ENCODE measurements at regions not wholly inside any gene's neighbourhood (a gene's known extent, or its start where the extent isn't known, plus 50 kb on each side); places are given as distances from the start of the nearest gene placed in this dataset.
"Not testable (repeated sequence)": the region's sequence is repeated elsewhere in the genome, so short reads cannot be mapped to it uniquely, and the experiment has no call there.

GRCh38 chr12:73228828-73229227 lies 956.7 kb downstream of the TRHDE start:
- POLR2A ChIA-PET; CTCF ChIA-PET; H3K27me3 Mint-ChIP-seq (ENCODE audit: low read depth): not testable (repeated sequence)

DNA sequence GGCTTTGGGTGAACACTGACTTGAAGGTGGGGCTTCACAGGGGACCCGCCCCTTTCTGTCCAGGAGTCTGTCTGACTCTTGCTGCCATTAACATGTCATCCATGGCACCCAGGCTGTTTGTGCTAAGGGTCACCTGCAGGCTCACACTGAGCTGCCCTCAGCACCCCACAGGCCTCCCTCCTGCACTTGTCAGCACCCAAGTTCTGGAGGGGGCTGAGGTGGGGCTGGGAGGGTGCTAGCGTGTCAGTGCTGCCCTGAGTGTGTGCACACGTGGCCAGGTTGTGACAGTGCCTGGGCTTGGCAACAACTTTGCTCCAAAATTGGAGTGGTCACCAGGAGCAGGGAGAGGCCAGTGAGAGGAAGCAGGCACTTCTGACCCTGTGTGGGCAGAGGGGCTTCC lies 963.2 kb downstream of the TRHDE start:
- no peaks in the 10 kb centered on the region for H3K36me3 Mint-ChIP-seq (ENCODE audit: low read depth)
- no peak for DNase-seq
- no peak for ATAC-seq
- no peaks in the 10 kb centered on the region for H3K27me3 Mint-ChIP-seq (ENCODE audit: low read depth)
- no peaks in the 10 kb centered on the region for H3K4me1 Mint-ChIP-seq (ENCODE audit: low read depth)
- peaks cover 23% of the 10 kb centered on the region for H3K9me3 Mint-ChIP-seq (ENCODE audit: insufficient read depth)
- ChIA-PET POLR2A (no interaction called here), CTCF (no interaction called here)
- no peak overlapping the region for H3K4me3 Mint-ChIP-seq
- no peak overlapping the region for H3K27ac Mint-ChIP-seq

More at GRCh38 chr12:73228828-73229227, 956.7 kb downstream of the TRHDE start:
- not testable (repeated sequence) for H3K9me3 Mint-ChIP-seq (ENCODE audit: insufficient read depth); DNase-seq; ATAC-seq; H3K4me1 Mint-ChIP-seq (ENCODE audit: low read depth); H3K4me3 Mint-ChIP-seq; H3K36me3 Mint-ChIP-seq (ENCODE audit: low read depth); H3K27ac Mint-ChIP-seq

- no peak overlapping the region for H3K27ac Mint-ChIP-seq
- H3K4me1 Mint-ChIP-seq (ENCODE audit: low read depth) = no peaks in the 10 kb centered on the region
- DNase-seq (no peak), ATAC-seq (no peak)
- POLR2A ChIA-PET = no interaction called here
- peaks cover 17% of the 10 kb centered on the region for H3K9me3 Mint-ChIP-seq (ENCODE audit: insufficient read depth)
- CTCF ChIA-PET = no interaction called here
- H3K36me3 Mint-ChIP-seq (ENCODE audit: low read depth) = no peaks in the 10 kb centered on the region
- H3K4me3 Mint-ChIP-seq = no peak overlapping the region
- H3K27me3 Mint-ChIP-seq (ENCODE audit: low read depth) = no peaks in the 10 kb centered on the region
Observed at GRCh38 chr12:73240110-73240509, 967.9 kb downstream of the TRHDE start.

DNA sequence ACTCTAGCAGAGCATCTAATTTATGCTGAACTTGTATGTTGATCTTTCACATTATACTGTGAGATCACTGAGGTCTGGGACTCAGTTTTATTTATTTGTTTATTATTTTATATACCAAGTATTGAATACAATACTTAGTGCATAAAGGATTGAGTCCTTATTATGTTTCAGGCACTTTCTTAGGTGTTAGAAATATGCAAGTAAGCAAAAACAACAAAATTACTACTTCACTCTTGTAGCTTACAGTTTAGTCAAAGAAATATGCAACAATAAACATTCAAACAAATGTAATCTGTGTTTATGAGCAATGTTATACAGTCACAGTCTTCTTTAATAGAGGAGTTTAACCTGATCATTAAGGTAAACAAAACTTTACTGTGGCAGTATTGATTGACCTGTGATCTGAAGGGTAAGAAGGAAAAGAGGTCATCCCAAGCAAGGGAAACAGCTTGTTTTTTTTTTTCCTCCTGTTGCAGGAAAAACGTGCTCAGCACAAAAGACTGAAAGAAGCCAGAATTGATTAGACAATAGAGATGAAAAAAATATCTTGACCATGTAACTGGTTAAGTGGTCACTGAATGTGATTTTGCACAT lies 990.7 kb downstream of the TRHDE start:
- Mint-ChIP-seq H3K27me3 (ENCODE audit: low read depth) (no peaks in the 10 kb centered on the region), H3K36me3 (ENCODE audit: low read depth) (no peaks in the 10 kb centered on the region), H3K9me3 (ENCODE audit: insufficient read depth) (peaks cover 10% of the 10 kb centered on the region), H3K4me3 (no peak overlapping the region), H3K4me1 (ENCODE audit: low read depth) (no peaks in the 10 kb centered on the region), H3K27ac (no peak overlapping the region)
- DNase-seq (no peak), ATAC-seq (no peak)
- ChIA-PET POLR2A (no interaction called here), CTCF (no interaction called here)

DNA sequence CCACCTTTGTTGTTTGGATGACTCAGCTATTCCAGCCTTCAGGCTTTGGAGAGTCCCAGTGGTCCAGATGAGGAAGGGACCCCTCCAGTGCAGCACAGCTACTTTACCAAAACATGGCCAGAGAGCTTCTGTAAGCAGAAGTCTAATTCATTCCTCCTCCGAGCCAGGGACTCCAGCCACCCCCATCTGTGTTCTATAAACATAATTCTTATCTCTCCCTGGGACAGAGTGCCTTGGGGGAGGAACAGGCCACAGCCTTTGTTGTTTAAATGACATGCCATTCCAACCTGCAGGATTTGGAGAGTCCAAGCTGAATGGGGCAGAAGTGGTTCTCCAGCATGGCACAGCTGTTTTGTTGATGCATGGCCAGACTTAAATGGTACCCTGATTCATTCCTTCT lies 994.0 kb downstream of the TRHDE start:
- DNase-seq = no peak
- Mint-ChIP-seq H3K27ac (no peak overlapping the region), H3K4me1 (ENCODE audit: low read depth) (no peaks in the 10 kb centered on the region), H3K36me3 (ENCODE audit: low read depth) (no peaks in the 10 kb centered on the region), H3K27me3 (ENCODE audit: low read depth) (no peaks in the 10 kb centered on the region), H3K4me3 (no peak overlapping the region), H3K9me3 (ENCODE audit: insufficient read depth) (peaks cover 11% of the 10 kb centered on the region)
- no peak for ATAC-seq
- ChIA-PET CTCF (no interaction called here), POLR2A (no interaction called here)

DNA sequence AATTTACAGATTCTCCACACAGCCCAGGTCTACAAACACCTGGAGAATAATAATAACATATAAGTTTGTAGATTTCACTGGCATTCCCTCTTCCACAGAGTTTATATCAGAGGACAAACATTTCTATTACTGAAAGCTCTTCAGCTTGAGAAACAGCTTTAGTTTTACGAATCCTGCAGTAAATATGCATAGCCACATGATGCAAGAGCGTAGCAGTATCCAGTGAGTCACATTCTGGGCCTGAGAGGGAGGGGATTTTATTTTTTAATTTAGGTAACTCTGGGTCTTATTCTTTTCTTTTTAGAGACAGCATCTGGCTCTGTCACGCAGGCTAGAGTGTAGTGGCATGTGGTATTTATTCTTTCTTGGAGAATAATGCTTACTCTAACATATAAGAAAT lies 1002.8 kb downstream of the TRHDE start:
- no peaks in the 10 kb centered on the region for H3K36me3 Mint-ChIP-seq (ENCODE audit: low read depth)
- H3K27me3 Mint-ChIP-seq (ENCODE audit: low read depth) = no peaks in the 10 kb centered on the region
- POLR2A ChIA-PET = no interaction called here
- CTCF ChIA-PET = no interaction called here
- DNase-seq (no peak), ATAC-seq (no peak)
- peaks cover 10% of the 10 kb centered on the region for H3K9me3 Mint-ChIP-seq (ENCODE audit: insufficient read depth)
- H3K27ac Mint-ChIP-seq = no peak overlapping the region
- H3K4me1 Mint-ChIP-seq (ENCODE audit: low read depth) = no peaks in the 10 kb centered on the region
- no peak overlapping the region for H3K4me3 Mint-ChIP-seq

GRCh38 chr12:73277971-73278370 lies 1005.8 kb downstream of the TRHDE start:
- DNase-seq (no peak), ATAC-seq (no peak)
- Mint-ChIP-seq H3K9me3 (ENCODE audit: insufficient read depth) (peaks cover 4% of the 10 kb centered on the region), H3K36me3 (ENCODE audit: low read depth) (no peaks in the 10 kb centered on the region), H3K4me3 (no peak overlapping the region), H3K27me3 (ENCODE audit: low read depth) (no peaks in the 10 kb centered on the region), H3K4me1 (ENCODE audit: low read depth) (no peaks in the 10 kb centered on the region), H3K27ac (no peak overlapping the region)
- CTCF ChIA-PET = no interaction called here
- POLR2A ChIA-PET = no interaction called here

- POLR2A ChIA-PET = no interaction called here
- CTCF ChIA-PET = no interaction called here
- no peak overlapping the region for H3K4me3 Mint-ChIP-seq
- no peak for DNase-seq
- H3K9me3 Mint-ChIP-seq (ENCODE audit: insufficient read depth) = peaks cover 3% of the 10 kb centered on the region
- no peaks in the 10 kb centered on the region for H3K4me1 Mint-ChIP-seq (ENCODE audit: low read depth)
- no peak overlapping the region for H3K27ac Mint-ChIP-seq
- no peaks in the 10 kb centered on the region for H3K36me3 Mint-ChIP-seq (ENCODE audit: low read depth)
- no peaks in the 10 kb centered on the region for H3K27me3 Mint-ChIP-seq (ENCODE audit: low read depth)
- ATAC-seq = no peak
Observed at GRCh38 chr12:73301530-73301929, 1029.4 kb downstream of the TRHDE start.

DNA sequence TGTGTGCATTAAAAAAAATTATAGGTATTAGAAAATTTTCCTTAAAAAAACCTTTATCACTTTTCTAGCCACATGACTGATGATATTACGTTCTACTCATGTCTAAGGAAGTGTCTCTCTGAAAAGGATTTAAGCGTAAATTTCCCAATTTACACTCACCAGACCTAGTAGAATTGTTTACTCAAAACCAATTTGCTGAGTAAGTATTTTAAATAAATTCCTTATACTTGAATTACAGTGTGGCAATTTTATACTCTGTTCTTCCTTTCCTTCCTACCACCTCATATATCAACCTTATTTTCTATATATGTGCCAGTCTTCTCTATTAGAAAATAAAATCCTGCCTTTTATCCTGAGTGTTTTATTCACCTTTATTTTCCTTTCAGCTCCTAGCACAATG lies 1035.1 kb downstream of the TRHDE start:
- no peak overlapping the region for H3K27ac Mint-ChIP-seq
- no peaks in the 10 kb centered on the region for H3K4me1 Mint-ChIP-seq (ENCODE audit: low read depth)
- H3K27me3 Mint-ChIP-seq (ENCODE audit: low read depth) = no peaks in the 10 kb centered on the region
- DNase-seq (no peak), ATAC-seq (no peak)
- POLR2A ChIA-PET = no interaction called here
- H3K4me3 Mint-ChIP-seq = no peak overlapping the region
- CTCF ChIA-PET = no interaction called here
- peaks cover 15% of the 10 kb centered on the region for H3K9me3 Mint-ChIP-seq (ENCODE audit: insufficient read depth)
- no peaks in the 10 kb centered on the region for H3K36me3 Mint-ChIP-seq (ENCODE audit: low read depth)

GRCh38 chr12:73308079-73308478 lies 1035.9 kb downstream of the TRHDE start:
- Mint-ChIP-seq H3K9me3 (ENCODE audit: insufficient read depth) (peaks cover 22% of the 10 kb centered on the region), H3K27me3 (ENCODE audit: low read depth) (no peaks in the 10 kb centered on the region), H3K27ac (no peak overlapping the region), H3K4me1 (ENCODE audit: low read depth) (no peaks in the 10 kb centered on the region), H3K4me3 (no peak overlapping the region), H3K36me3 (ENCODE audit: low read depth) (no peaks in the 10 kb centered on the region)
- ATAC-seq (no peak), DNase-seq (no peak)
- ChIA-PET POLR2A (no interaction called here), CTCF (no interaction called here)

DNA sequence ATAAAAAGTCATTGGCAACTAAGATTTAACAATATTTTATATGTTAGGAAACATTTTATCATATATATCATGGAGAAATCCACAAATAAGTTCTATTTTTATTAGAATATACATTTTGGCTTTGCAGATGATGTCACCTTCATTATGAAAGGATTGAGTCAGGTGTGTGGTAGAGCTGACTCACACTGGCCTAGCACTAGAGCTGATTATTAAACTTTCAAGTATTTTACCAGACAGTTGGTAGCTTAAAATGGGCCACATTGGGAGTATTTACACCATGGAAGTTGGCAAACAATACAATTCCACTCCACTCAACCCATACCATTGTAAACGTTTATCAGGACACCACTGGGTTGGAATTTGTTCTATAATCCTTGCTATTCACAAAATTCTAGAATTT lies 1036.6 kb downstream of the TRHDE start:
- CTCF ChIA-PET = no interaction called here
- Mint-ChIP-seq H3K4me1 (ENCODE audit: low read depth) (no peaks in the 10 kb centered on the region), H3K27me3 (ENCODE audit: low read depth) (no peaks in the 10 kb centered on the region), H3K36me3 (ENCODE audit: low read depth) (no peaks in the 10 kb centered on the region), H3K9me3 (ENCODE audit: insufficient read depth) (peaks cover 25% of the 10 kb centered on the region), H3K4me3 (no peak overlapping the region), H3K27ac (no peak overlapping the region)
- POLR2A ChIA-PET = no interaction called here
- DNase-seq = no peak
- ATAC-seq = no peak

DNA sequence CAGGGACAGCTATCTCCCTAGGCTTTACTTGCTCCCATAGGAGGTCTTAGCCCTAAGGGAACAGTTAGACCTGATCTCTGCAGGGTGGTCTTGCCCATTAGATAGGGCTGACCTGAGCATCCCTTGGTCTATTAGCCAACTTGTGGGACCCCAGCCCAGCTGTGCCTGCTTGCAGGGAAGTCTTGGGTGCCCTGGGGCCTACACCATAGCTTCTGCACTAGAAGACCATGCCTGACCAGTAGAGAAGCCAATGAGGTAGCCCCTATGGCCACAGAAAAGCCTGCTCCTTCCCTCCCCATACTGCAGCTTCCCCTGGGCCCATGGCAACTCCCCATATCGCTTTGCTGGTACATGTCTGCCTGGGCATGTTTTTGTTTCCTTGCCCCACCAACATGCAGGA lies 1049.1 kb downstream of the TRHDE start:
- Mint-ChIP-seq H3K4me1 (ENCODE audit: low read depth) (no peaks in the 10 kb centered on the region), H3K4me3 (no peak overlapping the region), H3K36me3 (ENCODE audit: low read depth) (no peaks in the 10 kb centered on the region), H3K27me3 (ENCODE audit: low read depth) (no peaks in the 10 kb centered on the region), H3K27ac (no peak overlapping the region), H3K9me3 (ENCODE audit: insufficient read depth) (peaks cover 4% of the 10 kb centered on the region)
- DNase-seq (no peak), ATAC-seq (no peak)
- ChIA-PET POLR2A (no interaction called here), CTCF (no interaction called here)

GRCh38 chr12:73321776-73322175 lies 1049.6 kb downstream of the TRHDE start:
- Mint-ChIP-seq H3K4me3 (no peak overlapping the region), H3K27ac (no peak overlapping the region), H3K4me1 (ENCODE audit: low read depth) (no peaks in the 10 kb centered on the region), H3K27me3 (ENCODE audit: low read depth) (no peaks in the 10 kb centered on the region), H3K36me3 (ENCODE audit: low read depth) (no peaks in the 10 kb centered on the region), H3K9me3 (ENCODE audit: insufficient read depth) (peaks cover 4% of the 10 kb centered on the region)
- DNase-seq = no peak
- CTCF ChIA-PET = no interaction called here
- POLR2A ChIA-PET = no interaction called here
- no peak for ATAC-seq

Measured in activated CD8-positive, alpha-beta T cell treated with anti-CD3 and anti-CD28 coated beads, Interleukin-2, amount 10 ng/mL, durations not matched to agents 7 days and 5 days (primary cell).